Hindlimb muscle (tissue), 1 donor: ENCODE measurements at regions not wholly inside any gene's neighbourhood (a gene's known extent, or its start where the extent isn't known, plus 50 kb on each side); places are given as distances from the start of the nearest gene placed in this dataset.
"Not testable (repeated sequence)": the region's sequence is repeated elsewhere in the genome, so short reads cannot be mapped to it uniquely, and the experiment has no call there.

Source experiments
- DNase-seq: peaks from one replicate; pipeline ENCODE4 v3.0.0-alpha.2; 2013

DNA sequence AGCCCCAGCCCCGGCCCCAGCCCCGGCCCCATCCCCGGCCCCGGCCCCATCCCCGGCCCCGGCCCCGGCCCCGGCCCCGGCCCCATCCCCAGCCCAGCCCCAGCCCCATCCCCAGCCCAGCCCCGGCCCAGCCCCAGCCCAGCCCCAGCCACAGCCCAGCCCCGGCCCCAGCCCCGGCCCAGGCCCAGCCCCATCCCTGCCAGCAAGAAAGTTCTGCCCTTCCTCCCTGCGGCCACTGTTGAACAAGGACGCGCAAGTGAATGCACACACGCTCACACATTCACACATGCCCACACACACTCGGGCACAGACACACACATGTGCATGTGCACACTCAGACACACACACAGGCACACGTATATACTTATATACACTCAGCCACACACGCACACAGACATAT is 287.0 kb downstream of the NDUFA10 start:
- no peak for DNase-seq

DNA sequence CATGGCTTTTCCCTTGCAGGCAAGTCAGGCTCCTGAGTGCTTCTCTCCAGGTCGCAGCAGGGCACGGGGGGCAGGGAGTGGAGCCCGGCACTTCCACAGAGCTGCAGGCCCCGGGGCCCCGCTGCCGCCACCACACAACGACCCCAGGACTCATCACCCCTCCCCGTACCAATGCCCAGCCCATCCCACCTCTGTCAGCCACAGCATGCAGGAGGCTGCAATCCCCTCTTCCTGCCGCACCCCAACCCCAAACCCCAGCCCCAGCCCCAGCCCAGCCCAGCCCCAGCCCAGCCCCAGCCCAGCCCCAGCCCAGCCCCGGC is 288.0 kb downstream of the NDUFA10 start:
- DNase-seq, result no peak

DNA sequence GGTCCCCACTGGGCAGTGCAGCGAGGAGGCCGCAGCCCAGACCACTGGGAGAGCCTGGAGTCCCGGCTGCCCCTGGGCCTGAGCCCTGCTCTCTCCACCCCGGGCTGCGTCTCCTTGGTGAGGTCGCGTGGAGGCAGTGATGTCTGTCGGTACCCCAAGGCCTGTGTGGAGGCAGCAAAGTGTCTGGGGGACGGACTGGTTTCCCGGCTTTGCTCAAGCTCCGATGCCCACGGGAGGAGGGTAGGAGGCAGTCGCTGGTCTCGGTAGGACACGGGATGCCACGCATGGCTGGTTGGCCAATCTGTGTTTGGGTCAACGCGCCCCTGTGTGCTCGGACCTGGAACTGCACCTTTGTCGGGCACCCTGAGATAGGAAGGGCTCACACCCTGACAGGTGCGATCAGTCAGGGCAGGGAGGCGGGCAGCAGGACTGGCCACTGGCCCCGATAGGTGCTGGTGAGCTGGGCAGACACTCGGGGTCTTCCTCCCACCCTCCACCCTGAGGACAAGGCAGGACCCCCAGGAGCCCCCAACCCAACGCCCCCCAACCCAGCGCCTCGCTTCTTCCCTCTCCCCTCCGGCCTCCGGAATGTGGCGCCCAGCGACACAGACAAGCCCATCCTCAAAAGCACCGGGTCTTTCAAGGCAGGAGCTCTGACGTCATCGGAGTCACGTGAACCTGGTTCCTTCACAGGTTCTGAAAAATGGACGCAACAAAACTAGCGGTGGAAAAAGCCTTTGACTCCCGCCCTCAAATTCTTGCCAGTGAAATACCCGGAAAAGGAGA is 288.6 kb downstream of the NDUFA10 start:
- DNase-seq, result no peak

DNA sequence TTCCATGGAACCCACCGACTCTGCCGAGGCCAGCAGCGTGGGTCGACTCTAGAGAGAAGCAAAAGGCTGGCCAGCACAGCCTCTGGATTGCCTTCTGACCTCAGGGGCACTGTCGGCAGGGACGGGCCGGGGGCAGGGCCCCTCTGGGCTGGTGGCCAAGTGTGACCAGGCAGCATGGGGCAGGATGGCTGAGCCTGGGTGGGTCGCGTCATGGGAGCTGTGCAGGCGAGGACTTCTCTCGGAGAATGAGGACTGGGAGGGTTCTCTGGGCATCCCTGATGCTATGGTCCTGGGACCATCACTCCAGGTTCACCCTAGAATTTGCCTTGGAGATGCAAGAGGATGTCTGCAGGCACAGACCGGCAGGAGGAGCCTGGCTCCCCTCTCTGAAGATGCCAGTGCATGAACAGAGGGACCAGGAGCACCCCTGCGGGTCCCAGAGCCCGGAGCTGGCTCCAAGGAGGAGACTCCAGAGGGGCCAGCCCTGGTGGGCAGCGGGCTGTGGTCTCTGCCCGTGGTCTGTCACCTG is 289.2 kb downstream of the NDUFA10 start:
- no peak for DNase-seq

DNA sequence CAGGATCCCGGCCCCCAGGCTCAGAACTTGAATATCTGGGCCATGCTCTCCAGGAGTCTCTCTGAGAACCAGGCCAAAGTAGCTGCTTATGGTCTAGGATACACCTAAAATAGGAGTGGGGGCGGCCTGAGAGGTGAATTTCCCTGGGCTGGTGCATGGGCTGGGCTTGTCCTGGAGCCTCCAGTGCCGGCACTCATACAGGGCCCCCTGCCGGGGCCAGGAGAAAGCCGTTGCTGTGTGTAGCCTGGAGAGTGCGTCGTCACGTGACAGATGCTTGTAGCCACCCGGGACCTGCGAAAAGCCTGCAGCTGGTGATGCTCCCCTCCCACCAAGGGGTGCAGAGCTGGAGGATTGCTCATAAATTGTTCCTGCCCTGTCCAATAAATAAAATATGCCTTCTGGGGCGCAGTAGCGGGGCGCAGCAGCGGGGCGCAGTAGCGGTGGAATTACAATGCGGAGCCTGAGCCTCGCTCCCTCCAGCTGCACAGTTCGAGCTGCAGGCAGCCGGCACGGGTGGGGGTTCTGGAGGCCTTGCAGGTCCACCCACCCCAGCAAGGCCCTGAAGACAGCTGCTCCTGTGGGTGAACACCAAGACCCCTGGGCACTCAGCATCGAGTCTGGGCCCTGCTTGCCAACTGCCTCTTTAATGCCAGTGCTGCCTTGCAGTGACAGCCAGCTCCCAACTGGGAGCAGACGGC is 289.9 kb downstream of the NDUFA10 start:
- no peak for DNase-seq

DNA sequence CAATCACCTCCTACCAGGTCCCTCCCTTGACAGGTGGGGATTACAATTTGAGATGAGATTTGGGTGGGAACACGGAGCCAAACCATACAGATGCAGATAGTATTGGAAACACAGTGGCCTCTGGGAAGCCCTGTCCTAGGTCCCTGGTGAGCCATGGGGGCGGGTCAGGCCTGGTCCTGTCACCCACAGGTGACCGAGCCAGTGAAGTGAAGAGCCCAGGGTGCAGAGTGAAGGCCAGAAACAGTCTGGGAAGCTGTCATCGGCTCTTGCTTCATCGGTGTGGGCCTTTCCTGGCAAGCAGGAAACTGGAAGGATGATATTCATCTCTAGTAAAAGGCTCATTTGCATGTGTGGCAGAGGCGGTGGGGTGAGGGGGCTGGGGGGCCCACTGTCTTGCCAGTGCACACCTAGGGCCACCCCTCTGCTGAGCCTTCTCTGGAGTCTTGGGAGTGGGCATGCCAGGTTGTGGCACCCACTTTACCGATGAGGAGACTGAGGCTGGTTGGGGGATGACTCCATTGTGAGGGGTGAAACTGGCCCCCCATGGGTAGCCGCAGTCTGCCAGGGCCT is 290.6 kb downstream of the NDUFA10 start:
- no peak for DNase-seq

DNA sequence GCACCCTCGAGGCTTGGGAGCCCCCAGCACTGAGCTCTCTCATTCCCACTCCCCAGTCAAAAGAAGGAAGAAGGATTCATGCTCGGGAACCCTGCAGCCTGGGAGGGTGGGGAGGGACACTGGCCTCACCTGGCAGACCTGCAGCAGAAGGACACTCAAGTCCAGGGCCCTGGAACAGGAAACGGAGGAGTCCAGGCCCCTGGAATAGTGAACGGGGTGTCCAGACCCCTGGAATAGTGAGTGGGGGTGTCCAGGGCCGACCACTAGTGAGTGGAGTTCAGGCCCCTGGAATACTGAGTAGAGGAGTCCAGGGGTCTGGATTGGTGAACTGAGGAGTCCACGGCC is 292.5 kb downstream of the NDUFA10 start:
- no peak for DNase-seq

DNA sequence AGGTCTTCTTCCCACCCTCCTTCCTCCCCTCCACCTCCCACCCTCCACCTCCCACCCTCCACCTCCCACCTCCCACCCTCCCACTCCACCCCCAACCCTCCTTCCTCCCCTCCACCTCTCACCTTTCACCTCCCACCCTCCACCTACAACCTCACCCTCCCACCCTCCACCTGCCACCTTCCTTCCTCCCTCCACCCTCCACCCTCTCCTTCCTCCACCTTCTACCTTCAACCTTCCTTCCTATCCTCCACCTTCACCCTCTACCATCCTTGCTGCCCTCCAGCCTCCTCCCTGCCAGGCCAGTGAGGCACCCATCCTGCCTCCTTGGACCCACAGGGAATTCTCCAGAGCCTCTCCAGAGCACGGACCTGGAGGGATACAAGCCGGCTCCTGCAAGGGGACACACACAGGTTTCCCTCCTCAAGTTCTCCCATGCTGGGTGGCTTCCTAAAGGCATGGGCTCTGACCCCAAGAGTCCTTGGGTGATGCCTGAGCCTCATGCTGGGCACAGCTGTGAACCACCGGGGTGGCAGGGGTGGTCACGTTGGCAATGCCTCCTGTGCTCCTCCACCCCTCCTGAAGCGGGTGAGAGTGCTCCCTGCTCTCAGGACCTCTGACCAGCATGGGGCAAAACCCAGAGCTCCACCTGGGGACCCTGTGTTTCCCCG is 293.0 kb downstream of the NDUFA10 start:
- DNase-seq, result no peak

DNA sequence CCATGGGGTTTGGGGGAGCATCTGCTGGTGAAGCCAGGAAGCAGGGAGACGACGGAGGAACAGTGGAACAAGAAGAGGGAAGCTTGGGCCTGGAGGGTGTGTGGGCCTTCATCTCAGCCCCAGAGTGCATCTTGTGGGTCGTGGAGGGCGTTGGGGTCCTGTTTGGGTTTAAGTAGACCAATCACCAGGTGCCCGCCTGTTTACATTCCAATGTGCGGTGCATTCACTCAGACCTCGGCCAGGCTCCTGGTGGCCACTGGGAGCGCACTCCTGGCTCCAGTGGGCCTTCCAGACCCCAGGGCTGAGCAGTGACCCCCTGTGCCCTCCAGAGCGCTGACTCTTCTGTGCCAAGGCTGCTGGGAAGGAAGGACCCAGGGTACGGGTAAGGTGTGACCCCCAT is 293.7 kb downstream of the NDUFA10 start:
- no peak for DNase-seq

DNA sequence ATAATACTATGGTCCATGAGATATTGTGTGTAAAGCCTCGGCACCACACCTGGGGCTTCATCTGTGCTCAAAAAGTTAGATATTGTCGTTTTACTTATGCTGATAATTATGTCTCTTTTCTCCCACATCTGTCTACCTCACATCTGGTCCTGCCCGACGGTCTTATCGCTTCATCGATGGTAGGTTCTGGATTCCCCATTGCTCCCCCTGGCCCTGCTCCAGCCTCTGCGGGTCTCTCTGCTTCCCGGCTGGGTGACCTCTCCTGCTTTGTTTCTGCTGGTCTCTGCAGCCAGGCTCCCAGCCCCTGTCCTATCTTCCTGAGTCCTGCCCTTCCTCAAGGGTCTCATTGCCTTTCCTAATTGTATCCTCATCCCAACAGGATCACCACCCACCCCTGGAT is 294.2 kb downstream of the NDUFA10 start:
- DNase-seq, result no peak

DNA sequence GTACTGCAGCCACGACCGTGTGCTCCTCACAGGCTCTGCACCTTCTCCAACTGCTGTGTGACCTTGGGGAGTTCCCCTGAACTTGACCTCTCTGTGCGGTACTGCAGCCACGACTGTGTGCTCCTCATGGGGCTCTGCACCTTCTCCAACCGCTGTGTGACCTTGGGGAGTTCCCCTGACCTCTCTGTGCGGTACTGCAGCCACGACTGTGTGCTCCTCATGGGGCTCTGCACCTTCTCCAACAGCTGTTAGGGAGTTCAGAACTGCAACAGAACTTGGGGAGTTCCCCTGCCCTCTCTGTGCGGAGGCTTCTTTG is 294.6 kb downstream of the NDUFA10 start:
- not testable (repeated sequence) for DNase-seq

DNA sequence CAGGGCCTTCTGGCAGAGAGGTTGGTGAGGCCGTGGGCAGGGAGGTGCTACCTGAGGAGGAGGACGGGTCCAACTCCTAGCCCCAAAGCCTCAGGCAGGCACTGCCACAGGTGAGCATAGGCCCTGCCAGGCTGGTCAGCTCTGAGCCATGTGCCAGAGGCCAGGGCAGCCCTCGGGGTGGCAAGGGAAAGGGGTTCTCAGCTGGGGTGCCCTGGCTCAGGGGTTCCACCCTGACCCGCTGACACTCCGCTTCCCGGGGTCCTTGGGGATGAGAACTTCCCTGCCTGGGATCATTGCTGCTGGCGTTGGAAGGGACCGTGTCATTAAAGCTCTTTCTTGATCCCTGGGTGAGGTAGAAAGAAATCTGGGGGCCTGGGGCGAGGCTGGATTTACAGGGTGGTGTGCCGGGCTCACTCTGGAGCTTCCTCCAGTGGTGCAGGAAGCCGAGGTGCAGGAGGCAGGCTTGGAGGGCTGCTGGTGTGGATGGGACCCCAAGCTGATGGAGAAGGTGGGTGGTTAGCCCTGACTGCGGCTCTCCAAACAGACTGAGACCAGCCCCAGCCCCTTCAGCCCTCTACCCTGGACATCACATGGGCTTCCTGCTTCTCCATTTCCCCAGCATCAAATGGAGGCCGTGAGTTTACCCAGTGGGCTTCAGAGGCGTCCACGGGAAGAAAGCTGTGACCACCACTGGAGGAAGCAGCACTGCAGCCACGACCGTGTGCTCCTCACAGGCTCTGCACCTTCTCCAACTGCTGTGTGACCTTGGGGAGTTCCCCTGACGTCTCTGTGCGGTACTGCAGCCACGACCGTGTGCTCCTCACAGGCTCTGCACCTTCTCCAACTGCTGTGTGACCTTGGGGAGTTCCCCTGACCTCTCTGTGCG is 295.2 kb downstream of the NDUFA10 start:
- DNase-seq, result no peak

DNA sequence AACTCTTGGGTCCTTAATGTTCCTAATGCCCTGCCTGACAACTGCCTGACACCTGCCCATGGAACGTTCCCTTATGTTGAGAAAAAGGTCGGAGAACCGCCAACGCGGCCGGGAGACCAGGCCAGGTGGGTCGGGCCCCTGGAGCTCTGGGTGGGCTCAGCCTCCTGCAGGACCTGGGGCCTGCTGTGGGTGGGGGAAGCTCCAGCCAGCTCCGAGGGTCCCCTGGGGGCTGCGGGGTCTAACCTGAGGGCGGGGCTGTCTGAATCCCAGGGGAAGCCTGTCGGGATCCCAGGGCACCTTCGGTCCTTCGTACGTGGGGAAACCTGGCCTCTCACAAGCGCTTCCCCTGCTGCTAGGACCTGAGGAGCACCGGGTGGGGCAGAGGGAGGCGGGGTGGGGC is 296.0 kb downstream of the NDUFA10 start:
- no peak for DNase-seq

DNA sequence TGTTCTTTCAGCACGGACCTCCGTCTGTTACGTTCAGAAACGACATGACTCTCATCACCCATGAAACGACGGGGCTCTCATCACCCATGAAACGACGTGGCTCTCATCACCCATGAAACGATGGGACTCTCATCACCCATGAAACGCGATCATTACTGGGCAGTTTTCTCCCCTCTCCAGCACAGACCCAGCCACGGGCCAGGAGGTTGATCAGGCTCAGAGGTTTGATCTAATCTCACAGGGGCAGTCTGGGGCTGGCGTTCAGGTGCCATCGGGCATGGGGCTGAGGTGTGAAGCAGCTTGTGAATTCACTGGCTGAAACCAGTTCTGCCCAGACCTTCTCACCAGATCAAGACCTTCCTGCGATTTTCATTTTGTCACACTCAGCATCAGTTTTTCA is 296.4 kb downstream of the NDUFA10 start:
- no peak for DNase-seq

DNA sequence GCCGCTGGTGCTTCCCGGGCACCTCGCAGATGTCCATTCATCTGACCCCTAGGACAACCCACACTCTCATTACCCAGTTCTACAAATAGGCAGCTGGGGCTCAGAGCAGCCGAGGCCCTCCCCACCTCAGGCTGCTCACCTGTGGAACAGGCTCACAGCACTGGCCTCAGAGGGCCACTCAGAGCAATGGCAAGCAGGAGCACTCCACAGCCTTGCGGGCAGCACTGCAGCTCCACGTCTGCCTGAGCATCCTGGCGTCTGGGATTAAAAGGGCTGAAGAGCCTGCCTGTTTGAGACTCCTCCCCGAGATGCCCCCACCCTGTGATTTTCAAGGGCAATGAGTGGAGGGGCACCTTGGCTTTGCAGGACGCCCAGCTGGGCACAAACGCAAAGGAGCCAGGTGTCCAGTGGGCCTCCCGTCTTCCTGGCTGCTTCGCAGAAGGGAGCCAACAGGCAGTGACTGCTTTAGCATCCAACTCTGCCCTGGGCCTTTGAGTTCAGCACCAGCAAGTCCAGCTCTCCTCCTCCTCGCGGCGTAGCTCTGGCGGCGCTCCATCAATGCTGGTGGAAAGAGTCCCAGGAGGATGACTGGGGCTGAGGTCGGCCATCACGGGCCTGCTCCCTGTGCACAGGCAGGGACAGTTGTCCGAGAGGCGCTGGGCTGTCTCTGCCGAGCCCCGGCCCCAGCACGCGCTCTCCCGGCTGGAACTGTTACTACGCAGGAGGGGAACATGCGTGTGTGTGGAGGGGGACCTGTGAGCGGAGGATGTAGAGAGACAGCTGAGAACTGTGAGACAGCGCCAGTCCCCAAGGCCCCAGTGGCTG is 297.2 kb downstream of the NDUFA10 start:
- peak; percentile 42 for DNase-seq

DNA sequence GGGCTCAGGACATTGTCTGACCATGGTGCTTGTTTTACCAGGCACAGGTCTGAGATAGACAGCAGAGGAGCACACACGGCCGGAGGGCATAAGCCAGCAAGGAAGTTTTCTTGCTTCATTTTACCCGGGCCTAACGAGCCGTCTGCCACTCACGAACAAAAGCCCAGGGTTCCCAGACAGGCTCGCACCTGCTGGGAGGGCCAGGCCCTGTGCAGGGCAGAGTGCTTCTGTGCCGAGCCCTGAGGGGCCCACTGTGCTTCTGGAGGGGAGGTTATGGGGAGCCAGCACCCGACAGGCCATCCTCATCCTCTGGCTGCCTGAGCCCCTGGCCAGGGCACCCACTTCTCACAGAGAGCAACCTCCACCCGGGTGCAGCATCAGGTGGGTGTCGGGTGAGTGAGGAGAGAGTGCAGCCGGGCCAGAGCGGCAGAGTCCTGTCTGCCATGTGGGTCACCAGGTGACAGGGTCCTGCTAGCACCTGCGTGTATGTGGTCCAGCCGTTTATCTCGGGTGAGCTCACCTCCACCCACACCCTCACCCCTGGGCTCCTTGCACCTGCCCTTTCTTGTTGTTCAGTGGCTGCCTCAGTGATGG is 297.9 kb downstream of the NDUFA10 start:
- no peak for DNase-seq

DNA sequence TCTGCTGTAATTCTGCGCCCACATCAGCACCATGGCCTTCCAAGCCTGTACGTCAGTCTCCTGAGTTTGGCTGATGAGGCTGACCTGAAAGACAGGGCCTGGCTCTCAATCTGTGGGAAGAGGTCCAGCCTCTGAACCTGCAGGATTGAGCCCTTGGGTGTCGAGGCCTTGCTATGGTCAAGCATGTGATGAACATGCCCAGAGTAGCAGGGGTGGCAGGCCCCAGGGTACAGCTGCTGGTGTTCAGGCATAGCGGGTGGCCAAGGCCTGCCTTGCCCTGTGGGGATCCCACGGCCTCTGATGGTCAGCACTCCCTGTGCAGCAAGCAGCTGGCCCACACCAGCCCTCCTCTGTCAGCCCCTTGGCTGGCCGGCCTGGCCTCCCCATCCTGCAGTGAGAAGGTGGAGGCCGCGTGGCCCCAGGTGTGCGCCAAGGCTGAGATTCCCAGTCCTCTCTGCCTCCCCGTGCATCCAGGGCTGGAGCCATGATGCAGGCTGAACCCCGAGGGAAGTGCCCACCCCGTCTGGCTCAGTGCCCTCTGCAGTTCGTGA is 298.4 kb downstream of the NDUFA10 start:
- DNase-seq, result no peak

DNA sequence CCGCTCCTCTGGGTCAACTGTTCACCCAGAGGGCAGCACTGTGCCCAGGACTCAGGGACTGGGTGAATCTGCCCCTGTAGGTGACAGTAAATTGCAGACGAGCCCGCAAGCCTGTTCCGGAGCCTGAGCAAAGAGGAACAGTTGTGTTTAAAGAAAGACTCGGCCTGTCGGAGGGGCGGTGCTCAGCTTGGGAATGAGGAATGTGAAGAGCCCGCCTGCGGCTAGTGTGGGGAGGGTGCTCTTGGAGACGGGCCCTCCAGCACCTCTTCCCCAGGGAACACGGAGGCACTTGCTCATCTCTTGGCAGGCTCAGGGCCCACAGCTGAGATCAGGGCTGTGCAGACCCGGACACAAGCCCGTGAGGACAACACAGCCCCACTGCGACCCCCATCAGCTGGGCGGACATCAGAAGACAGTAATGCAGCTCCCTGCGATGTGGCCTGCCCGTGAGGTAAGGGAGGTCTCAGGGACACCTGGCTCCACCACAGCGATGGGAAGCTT is 299.0 kb downstream of the NDUFA10 start:
- no peak for DNase-seq

DNA sequence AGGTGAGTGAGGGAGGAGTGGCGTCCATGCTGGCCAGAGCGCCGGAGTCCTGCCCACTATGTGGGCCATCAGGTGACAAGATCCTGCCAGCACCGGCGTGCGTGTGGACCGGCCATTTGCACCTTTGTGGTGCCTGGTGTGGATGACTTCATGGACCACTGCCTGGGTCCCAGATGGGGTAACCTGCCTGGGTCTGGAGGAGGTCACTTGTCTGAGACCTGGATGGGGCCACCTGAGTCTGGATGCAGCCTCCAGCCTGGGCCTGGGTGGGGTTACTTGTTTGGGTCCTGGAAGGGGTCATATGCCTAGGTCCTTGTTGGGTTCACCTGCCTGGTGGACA is 299.6 kb downstream of the NDUFA10 start:
- no peak for DNase-seq

DNA sequence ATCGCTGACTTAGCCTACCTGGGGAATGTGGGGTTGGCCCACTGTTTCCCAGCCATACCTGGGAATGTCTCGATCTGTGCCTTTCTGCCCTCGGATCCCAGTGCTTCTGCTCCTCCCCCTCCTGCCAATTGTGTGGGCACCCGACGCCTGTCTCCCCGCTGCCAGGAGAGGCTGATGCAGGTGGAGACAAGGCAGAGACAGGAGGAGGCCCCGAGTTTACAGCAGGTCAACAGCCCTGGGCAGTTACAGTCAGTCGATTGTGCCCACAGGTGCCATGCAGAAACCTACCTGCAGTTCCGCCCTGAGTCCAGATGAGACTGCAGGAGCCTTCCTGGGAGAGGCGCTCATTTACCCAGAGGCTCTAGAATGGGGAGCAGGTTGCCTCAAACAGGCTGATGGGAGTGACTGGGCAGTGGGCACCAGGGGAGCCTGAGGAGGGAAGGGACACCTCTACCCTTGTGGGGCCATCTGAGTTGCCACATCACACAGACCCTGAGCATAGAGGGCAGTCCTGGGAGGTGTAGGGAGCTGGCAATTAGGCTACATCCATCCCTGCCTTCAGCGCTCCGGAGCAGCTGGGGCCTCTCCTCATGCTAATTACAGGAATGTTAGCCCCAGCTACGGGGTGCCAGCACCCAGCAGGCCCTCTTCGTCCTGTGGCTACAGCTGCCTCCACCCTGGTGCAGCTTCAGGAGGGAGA is 300.1 kb downstream of the NDUFA10 start:
- no peak for DNase-seq
